HG02938 (cell line): ENCODE measurements at regions not wholly inside any gene's neighbourhood (a gene's known extent, or its start where the extent isn't known, plus 50 kb on each side); places are given as distances from the start of the nearest gene placed in this dataset.

Experiments
- ATAC-seq: cut with Tn5 transposase; IDR thresholded peaks from one replicate; pipeline ENCODE4 v1.9.1; 2021; ENCODE audit warnings: mild to moderate bottlenecking, moderate library complexity; ENCODE audit not compliant: unreplicated experiment

DNA sequence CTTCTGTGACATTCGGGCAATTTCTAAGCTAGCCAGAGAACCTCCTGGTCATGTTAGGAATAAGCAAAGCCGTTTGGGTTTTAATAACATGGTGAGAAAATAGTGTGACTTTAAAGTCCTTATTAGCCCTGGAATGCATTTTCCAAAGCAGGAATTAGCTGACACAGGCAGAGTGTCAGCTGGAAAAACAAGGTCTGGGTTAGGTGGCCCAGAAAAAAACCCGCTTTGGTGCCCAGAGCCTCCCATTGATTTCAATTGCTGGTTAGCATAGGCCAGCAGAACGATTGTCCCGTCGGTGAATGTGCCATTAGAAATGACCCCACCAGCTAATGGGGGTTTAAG is 62.1 kb upstream of the CPEB4 start:
- no peak for ATAC-seq

DNA sequence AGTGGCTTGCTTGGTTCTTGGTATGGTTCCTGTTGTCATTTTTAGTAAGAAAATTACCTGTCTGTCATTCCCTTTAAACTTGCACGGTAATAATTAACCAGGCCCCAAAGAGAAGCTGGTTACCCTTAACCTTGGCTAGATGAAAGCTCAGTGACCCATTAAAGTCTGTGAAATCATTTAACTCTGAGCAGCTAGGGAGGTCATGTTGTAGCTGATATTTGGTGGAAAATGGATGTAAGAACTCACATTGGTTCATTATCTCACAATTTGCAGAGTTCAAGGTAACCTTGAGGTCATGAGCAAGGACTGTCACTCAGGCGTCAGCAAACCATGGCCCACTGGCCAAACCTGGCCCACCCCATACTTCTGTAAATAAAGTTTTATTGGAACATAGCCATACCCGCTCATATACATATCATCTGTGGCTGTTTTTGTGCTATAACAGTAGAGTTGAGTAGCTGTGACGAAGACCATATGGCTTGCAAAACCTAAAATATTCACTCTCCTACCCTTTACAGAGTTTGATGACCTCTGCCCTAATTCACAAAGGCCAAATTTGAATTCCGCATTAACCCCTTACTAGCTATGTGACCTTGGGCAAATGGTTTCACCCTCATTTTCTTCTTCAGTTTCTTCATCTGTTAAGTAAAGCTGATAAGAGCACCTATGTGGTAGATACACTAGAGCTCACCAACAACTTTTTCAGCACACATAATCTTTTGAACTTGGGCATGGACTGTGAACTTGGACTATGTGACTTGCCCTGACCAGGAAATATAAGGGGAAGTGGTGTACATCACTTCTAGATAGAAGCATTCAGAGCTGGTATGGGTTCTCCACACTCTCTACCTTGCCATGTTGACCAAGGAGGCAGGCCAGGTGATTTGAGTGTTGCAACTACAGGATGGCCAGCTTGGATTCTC is 61.5 kb upstream of the CPEB4 start:
- no peak for ATAC-seq

- no peak for ATAC-seq
Observed at GRCh38 chr5:173828952-173829351, 59.2 kb upstream of the CPEB4 start.

DNA sequence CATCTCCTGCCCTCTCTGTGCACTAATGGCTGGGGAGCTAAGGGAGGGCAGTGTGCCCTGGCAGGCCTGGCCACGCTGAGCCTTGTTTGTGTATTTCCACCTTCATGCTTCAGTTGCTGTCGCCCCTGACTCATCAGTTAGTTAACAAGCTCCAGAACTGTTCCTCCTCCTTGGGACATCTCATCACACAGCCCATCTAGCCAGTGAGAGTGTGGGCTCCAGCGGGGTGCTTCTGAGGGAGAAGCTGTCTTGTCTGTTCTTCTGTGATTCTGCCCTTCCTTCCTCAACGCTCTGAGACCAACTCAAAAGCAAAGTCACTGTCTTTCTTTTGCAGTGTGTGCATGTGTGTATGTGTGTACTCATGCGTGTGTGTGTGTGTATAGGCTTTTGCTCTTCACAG is 58.3 kb upstream of the CPEB4 start:
- no peak for ATAC-seq

- no peak for ATAC-seq
Observed at GRCh38 chr5:173830421-173830820, 57.7 kb upstream of the CPEB4 start.

DNA sequence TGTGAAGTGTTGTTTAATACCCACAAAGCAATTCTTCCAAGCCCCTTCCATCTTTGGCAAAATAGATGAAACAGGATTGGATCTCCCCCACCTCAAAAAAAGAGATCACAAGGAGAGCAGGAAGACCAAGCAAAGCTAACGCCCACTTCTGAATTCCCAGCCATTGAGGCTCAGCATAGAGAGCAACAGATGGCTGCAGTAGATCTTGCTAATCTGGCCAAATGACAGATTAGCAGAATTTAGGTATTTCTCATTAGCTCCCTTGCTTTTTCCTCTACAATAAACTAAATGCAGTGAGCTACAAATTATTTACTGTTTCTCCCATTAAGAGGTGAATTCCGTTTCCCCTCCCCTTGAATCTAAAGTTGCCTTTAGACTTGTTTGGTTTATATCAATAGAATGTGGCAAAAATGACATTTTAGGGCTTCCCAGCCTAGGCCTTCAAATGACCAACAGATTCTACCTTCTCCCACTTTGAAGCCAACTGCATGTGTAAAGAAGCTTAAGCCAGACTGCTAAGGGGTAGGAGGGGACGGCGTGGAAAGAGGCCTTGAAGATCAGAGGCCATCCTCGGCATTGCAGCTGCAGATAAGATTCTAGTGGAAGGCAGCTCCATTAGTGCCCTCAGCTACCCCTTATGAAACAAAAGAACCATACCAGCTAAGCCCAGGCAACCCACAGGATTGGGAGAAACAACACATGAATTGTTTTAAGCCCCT is 56.8 kb upstream of the CPEB4 start:
- ATAC-seq = no peak

DNA sequence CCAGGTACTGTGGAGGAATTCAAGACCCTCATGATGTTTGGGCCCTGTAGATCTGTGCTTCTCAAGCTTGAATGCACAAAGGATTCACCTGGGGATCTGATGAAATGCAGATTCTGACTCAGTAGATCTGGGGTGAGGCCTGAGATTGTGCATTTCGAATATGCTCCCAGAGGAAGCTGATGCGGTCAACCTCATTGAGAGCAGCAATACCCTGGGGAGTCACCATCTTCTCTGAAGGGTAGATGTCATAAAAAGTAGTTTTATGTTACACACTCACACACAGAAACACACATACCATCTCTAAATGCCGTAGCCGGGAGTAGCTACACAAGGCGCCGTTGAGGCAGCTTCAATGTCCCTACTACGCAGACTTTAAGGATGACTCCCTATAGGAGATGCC is 55.8 kb upstream of the CPEB4 start:
- no peak for ATAC-seq

- ATAC-seq = no peak
Observed at GRCh38 chr5:173833196-173833985, 54.8 kb upstream of the CPEB4 start.

DNA sequence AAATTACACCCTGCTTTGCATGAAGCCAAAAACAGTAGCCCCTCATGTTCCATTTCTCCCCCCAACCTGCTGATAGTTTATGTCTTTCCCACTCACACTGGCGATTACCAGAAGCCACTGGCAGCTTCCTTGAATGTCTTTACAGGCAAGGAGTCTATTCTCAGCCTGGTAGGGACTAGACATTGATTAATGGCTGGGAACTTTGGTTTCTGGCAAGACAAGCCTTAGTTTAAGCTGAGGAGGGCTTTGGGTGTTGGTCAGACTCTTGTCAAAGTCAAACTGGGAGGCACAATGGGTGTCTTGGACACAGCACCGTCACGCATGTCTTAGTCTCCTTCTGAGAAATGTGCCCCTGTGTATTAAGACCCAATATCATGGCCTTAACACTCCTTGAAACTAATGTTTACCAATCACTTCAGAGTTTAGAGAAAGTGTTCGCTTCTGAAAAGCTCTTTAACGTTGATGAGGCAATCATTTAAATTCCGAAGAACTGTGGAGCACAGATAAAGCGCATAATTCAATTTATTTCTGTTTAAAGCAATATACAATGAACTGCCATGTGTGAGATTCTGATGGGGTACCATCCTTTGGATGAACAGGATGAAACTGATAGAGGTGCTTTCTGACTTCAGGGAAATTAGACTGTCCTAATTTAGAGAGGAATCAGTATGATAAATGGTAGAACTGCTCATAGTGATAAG is 53.9 kb upstream of the CPEB4 start:
- ATAC-seq = no peak

- no peak for ATAC-seq
Observed at GRCh38 chr5:173835131-173835530, 53.0 kb upstream of the CPEB4 start.

DNA sequence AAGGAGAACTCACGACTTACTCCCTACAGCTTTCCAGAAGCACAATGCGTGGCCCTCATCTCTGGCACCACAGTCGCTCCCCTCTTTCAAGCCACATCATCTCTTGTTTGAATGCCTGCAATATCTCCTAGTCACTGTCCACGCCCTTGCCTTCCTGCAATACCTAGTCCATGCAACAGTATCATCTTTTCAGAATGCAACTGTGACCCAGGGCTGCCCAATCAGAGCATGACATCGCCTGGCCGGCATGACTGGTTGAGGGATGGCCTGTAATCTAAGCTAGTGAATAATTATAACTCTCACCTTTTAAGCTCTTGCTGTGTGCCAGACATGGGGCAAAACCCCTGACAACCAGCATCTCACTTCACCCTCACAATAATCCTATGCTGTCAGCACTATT is 52.5 kb upstream of the CPEB4 start:
- ATAC-seq = no peak

DNA sequence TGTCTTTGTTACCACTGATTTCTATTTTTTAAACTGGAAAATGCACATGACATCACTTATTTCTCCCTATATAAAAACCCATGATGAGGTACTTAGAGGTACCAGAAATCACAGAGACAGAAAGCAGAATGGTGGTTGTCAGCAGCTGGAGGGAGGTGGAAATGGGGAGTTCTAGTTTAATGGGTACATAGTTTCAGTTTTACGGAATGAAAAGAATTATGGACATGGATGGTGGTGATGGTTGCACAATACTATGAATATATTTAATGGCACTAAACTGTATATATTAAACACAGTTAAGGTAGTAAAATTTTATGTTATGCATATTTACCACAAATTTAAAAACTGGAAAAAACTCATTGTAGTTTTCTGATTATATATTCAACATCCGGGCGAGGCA is 50.5 kb upstream of the CPEB4 start:
- no peak for ATAC-seq
